ENCODE measurements at regions not wholly inside any gene's neighbourhood (a gene's known extent, or its start where the extent isn't known, plus 50 kb on each side); places are given as distances from the start of the nearest gene placed in this dataset.

GRCh38 chr2:74764429-74765272, 69.3 kb upstream of the HK2 start:
- intact Hi-C loops (cut with DNase I) = no loop called here
- TF ChIP-seq CTCF (IDR thresholded peaks at IDR 0.05) (no peak), POLR2A (IDR thresholded peaks at IDR 0.05) (no peak)
- no peaks in the 10 kb centered on the region for H3K36me3 ChIP-seq
- H3K9me3 ChIP-seq = no peaks in the 10 kb centered on the region
- DNase-seq = no peak
- H3K27me3 ChIP-seq = no peaks in the 10 kb centered on the region
- 64 to 65% methylated on average over 5 of the region's 5 CpGs for WGBS, 2 donors
- H3K4me3 ChIP-seq (replicated peaks in 1 of 3) = no peak overlapping the region
- H3K4me1 ChIP-seq = peaks cover 14 to 40% of the 10 kb centered on the region in 2 donors
- no peak overlapping the region for H3K27ac ChIP-seq

- Histone ChIP-seq H3K4me1 (peaks cover 14 to 32% of the 10 kb centered on the region in 2 donors), H3K36me3 (no peaks in the 10 kb centered on the region), H3K27me3 (no peaks in the 10 kb centered on the region), H3K9me3 (no peaks in the 10 kb centered on the region), H3K4me3 (replicated peaks in 1 of 3) (no peak overlapping the region), H3K27ac (no peak overlapping the region)
- intact Hi-C loops (cut with DNase I) = no loop called here
- TF ChIP-seq CTCF (IDR thresholded peaks at IDR 0.05) (no peak), POLR2A (IDR thresholded peaks at IDR 0.05) (no peak)
- 91 to 96% methylated on average over 3 of the region's 3 CpGs for WGBS, 2 donors
- no peak for DNase-seq
Observed at GRCh38 chr2:74766780-74767179, 67.1 kb upstream of the HK2 start.

GRCh38 chr2:74767618-74768017, 66.3 kb upstream of the HK2 start:
- Histone ChIP-seq H3K27ac (peak overlapping the region; percentile 23 to 71 (median 69)), H3K36me3 (no peaks in the 10 kb centered on the region), H3K9me3 (no peaks in the 10 kb centered on the region), H3K27me3 (no peaks in the 10 kb centered on the region), H3K4me3 (replicated peaks in 1 of 3) (no peak overlapping the region), H3K4me1 (peaks cover 14 to 37% of the 10 kb centered on the region in 2 donors)
- WGBS, 2 donors = 30 to 42% methylated on average over 2 of the region's 2 CpGs
- intact Hi-C loops (cut with DNase I) = no loop called here
- no peak for DNase-seq
- TF ChIP-seq POLR2A (IDR thresholded peaks at IDR 0.05) = no peak
- no peak for TF ChIP-seq CTCF (IDR thresholded peaks at IDR 0.05)

- intact Hi-C loops (cut with DNase I) = no loop called here
- Histone ChIP-seq H3K27ac (peak overlapping the region; percentile 54 to 71 (median 69)), H3K4me1 (peaks cover 14 to 37% of the 10 kb centered on the region in 2 donors), H3K27me3 (no peaks in the 10 kb centered on the region), H3K36me3 (no peaks in the 10 kb centered on the region), H3K9me3 (no peaks in the 10 kb centered on the region), H3K4me3 (replicated peaks in 1 of 3) (no peak overlapping the region)
- TF ChIP-seq POLR2A (IDR thresholded peaks at IDR 0.05) (no peak), CTCF (IDR thresholded peaks at IDR 0.05) (no peak)
- DNase-seq = peak; percentile 39 to 40
- 55 to 73% methylated on average over 4 of the region's 4 CpGs for WGBS, 2 donors
Observed at GRCh38 chr2:74768401-74768914, 65.5 kb upstream of the HK2 start.

GRCh38 chr2:74772046-74772445, 61.9 kb upstream of the HK2 start:
- Histone ChIP-seq H3K36me3 (no peaks in the 10 kb centered on the region), H3K9me3 (no peaks in the 10 kb centered on the region), H3K4me3 (replicated peaks in 1 of 3) (no peak overlapping the region), H3K27me3 (no peaks in the 10 kb centered on the region), H3K4me1 (peaks cover 14 to 27% of the 10 kb centered on the region in 2 donors), H3K27ac (no peak overlapping the region)
- intact Hi-C loops (cut with DNase I) = no loop called here
- DNase-seq = no peak
- TF ChIP-seq CTCF (IDR thresholded peaks at IDR 0.05) (no peak), POLR2A (IDR thresholded peaks at IDR 0.05) (no peak)
